ENCODE measurements at regions not wholly inside any gene's neighbourhood (a gene's known extent, or its start where the extent isn't known, plus 50 kb on each side); places are given as distances from the start of the nearest gene placed in this dataset.

GRCh38 chr12:87160848-87161601 is 868.2 kb downstream of the C12orf50 start:
- no peak for DNase-seq (ENCODE audit: low spot score)

- DNase-seq (ENCODE audit: low spot score): no peak
Measured at GRCh38 chr12:87157791-87158190, 871.4 kb downstream of the C12orf50 start.

- no peak for DNase-seq (ENCODE audit: low spot score)
Measured at GRCh38 chr12:87155621-87156020, 873.6 kb downstream of the C12orf50 start.

DNA sequence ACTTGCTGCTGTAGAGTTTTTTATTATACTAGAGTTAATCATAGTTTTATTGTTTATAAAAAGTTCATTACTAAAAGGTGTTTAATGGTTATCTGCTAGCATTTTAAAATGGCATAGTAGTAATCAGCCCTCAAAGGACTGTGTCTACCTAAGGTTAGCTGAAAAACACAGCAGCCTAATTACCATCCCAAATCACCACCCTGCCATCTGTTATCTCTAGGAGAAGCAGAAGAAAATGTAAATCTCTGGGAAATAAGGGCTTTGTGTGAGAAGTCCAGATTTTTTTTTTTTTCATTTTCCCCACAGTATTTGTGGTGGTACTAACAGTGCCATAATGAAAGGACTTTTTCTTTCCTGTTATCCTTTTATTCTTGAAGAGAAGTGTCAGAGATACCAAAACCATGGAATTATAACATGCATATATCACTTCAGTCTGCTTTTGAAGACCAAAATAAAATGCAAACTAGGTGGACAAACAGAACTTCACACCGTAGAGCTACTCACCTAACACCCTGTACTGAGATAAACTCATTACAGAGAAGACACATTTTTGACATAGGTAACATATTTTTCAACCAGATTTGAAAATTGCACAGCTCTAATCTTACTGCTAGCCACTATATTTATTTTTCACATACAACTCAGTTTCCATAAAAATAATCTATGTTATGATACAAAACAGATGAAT is 876.2 kb downstream of the C12orf50 start:
- no peak for DNase-seq (ENCODE audit: low spot score)

GRCh38 chr12:87152075-87152474 is 877.1 kb downstream of the C12orf50 start:
- DNase-seq (ENCODE audit: low spot score): no peak

DNA sequence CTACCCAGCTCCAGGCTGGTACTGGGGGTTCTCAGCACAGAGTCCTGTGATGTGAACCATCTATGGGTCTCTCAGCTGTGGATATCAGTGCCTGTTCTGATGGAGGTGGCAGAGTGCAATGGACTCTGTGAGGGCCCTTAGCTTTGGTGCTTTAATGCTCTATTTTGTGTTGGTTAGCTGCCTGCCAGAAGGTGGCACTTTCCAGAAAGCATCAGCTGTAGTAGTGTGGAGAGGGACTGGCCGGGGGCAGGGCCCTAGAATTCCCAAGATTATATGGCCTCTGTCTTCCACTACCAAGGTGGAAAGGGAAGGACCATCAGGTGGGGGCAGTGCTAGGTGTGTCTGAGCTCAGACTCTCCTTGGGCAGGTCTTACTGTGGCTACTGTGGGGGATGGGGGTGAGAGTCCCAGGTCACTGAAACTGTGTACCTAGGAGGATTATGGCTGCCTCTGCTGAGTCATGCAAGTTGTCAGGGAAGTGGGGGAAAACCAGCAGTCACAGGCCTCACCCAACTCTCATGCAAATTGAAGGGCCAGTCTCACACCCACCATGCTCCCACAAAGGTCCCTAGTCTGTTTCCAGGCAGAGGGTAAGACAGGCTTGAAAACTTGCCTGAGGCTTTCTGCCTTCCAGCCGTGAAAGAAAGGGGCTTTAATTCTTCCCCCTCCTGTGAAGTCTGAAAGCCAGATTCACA is 878.1 kb downstream of the C12orf50 start:
- no peak for DNase-seq (ENCODE audit: low spot score)

DNA sequence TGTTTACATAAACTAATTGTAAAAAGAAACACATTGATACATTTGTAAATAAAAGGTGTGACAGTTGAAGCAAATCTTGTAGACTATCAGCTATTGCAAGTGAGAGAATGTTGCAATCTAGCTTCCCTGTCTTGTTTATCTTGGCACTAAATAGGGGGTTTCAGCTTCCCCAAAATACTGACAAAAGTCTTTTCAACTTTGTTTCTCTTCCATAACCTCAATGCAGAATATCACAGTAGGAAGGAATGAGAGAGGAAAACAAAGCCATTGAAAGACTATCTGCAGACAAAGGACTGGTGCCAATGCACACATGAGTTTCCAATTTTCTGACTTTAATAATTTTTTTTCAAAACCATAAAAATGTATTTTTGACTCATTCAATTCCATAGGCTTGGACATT is 886.2 kb upstream of the MGAT4C start:
- DNase-seq (ENCODE audit: low spot score): no peak

DNA sequence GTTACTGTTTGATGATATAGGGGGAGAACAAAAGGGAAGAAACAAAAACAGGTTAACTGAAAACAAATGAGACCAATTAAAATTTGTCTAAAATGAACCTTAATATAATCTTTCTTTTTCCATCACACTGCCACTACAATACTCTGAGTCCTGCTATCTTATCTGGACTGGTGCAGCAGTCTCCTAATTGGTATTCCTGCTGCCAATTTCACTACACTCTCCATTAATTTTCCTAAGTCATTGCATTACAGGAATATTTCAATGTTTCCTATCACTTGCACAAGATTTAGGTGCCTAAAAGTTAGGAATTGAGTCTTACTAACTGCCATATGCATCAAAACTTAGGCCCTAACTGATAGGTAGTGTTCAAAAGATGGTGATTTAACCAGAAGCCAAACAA is 884.9 kb upstream of the MGAT4C start:
- DNase-seq (ENCODE audit: low spot score): no peak

GRCh38 chr12:87140262-87140661 is 884.1 kb upstream of the MGAT4C start:
- no peak for DNase-seq (ENCODE audit: low spot score)

GRCh38 chr12:87137220-87137619 is 881.0 kb upstream of the MGAT4C start:
- no peak for DNase-seq (ENCODE audit: low spot score)

DNA sequence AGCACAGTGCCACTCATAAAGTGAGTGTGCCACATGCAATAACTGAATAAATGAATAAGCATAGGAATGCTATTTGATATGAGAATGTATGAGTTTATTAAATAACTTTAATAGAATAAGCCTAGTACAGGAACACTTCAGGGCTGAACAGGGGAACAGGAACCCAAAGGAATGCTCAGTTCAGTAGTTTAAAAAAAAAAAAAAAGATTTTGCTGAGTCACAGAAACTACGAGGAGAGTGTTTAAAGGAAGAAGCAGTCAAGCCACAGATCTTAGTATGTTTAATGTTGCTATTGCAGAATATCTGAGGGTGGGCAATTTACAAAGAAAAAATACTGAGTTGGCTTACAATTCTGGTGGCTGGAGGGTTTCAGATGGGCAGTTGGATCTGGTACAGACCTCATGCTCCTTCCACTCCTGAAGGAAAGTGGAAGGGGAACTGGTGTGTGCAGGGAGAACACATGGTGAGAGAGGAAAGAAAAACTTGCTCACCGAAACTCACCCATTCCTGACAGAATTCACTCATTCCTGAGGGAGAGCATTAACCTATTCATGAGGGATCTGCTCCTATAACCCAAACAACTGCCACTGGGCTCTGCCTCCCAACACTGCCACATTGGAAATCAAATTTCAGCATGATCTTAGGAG is 880.3 kb upstream of the MGAT4C start:
- DNase-seq (ENCODE audit: low spot score): no peak

GRCh38 chr12:87127272-87127671 is 871.1 kb upstream of the MGAT4C start:
- no peak for DNase-seq (ENCODE audit: low spot score)

- DNase-seq (ENCODE audit: low spot score): no peak
Measured at GRCh38 chr12:87121896-87122295, 865.7 kb upstream of the MGAT4C start.

DNA sequence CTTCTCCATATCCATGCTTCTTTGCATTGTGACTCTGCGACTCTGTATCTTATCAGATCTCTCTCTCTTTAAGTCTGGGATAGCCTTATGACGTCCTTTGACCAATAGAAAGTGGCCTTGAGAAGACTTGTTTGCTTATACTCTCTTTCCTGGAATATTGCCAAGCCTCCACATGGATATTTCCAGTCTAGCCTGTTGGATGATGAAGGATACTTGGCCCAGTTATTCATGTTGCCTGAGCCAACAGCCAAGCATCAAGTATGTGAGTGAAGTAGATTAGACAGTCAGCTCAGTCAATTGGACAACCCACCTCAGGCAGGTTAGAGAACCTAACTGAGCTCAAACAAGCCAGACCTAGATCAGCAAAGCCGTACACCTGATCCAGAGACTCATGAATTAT is 864.2 kb upstream of the MGAT4C start:
- DNase-seq (ENCODE audit: low spot score): no peak

GRCh38 chr12:87119713-87120112 is 863.5 kb upstream of the MGAT4C start:
- DNase-seq (ENCODE audit: low spot score): no peak

DNA sequence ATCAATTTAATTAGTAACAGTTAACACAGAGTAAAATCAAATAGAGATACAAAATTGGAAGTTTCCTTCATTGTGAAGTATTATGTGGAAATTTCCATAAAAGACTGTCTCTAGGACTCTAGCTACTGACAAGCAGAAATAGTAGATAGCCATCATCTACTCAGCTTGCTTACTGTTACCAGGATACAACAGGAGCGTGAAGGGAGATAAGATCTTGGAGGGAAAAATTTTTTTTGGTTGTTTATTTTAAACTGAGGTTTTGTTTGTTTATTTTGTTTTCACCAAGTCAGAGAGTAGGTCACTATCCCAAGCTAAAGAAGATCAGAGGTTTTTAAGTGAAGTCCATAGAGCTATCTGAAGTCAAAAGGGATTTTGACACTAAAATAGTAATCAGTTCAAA is 861.3 kb upstream of the MGAT4C start:
- DNase-seq (ENCODE audit: low spot score): no peak

DNA sequence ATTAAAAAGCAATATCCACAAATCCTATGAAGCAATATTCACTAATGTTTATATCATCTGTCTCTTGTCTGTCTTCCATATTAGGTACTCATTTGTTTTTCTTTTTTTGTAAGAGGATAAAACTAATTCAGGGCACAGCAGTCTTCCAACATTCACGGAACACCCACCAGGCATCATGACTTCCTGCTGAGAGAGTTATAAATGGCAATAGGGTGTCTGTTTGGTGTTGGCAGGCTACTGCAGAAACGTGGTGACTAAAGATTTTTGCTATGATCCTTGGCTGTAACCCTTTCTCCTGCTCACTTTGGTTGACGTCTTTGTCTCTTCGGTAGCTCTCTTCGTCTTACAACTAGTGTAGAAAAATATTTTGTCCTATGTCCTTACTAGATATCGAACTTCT is 860.6 kb upstream of the MGAT4C start:
- no peak for DNase-seq (ENCODE audit: low spot score)

GRCh38 chr12:87112571-87113345 is 856.6 kb upstream of the MGAT4C start:
- no peak for DNase-seq (ENCODE audit: low spot score)

DNA sequence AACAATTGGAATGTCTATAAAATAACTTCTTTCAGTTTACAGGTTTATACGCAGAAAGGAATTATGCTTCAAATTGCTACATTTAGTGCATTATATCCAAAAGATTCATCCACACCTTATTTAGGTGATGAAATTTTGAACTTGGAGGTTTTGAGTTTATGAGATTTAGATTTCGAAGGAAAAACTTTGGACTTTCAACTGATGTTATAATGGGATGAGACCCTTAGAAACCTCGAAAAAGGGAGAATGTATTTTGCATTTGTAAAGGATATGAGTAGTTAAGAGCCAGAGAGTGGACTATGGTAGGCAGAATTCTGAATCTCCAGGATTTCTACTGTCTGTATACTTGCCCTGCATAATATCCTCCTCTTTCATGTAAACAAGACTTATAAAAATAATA is 851.6 kb upstream of the MGAT4C start:
- DNase-seq (ENCODE audit: low spot score): no peak

- DNase-seq (ENCODE audit: low spot score): no peak
Measured at GRCh38 chr12:87107270-87107669, 851.1 kb upstream of the MGAT4C start.

DNA sequence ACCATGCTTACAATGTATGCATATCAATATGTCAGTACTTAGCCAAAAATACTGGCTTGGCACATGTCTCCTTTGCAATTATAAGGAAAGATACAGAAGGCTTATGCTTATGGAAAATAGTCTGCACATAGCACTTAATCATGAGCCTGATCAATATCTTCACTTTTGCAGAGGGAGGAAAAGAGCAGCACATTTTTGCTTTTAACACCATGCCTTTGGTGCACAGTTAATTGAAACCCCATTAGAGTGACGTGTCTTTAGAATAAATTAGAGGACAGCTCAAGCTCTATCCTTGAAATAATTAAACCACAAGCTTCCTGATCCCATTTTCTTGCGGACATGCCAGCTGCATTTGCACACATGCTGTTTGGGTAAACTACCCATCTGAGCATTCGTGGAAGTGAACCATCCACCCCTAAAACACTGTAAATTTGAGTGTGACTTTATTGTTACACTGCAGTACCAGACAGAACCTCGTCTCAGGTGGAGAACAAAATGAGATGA is 839.9 kb upstream of the MGAT4C start:
- no peak for DNase-seq (ENCODE audit: low spot score)

- no peak for DNase-seq (ENCODE audit: low spot score)
Measured at GRCh38 chr12:87094356-87094755, 838.2 kb upstream of the MGAT4C start.

Measured in hematopoietic multipotent progenitor cell treated with erythropoietin and hydrocortisone succinate and interleukin-3 and kit ligand, for 15 days (in vitro differentiated cells).